ENCODE measurements at regions not wholly inside any gene's neighbourhood (a gene's known extent, or its start where the extent isn't known, plus 50 kb on each side); places are given as distances from the start of the nearest gene placed in this dataset.

GRCh38 chr14:80383223-80383622, 171.9 kb upstream of the DIO2 start:
- Histone ChIP-seq H3K27ac (no peak overlapping the region), H3K9me3 (no peaks in the 10 kb centered on the region), H3K4me1 (no peaks in the 10 kb centered on the region), H3K36me3 (no peaks in the 10 kb centered on the region), H3K4me3 (no peak overlapping the region), H3K27me3 (no peaks in the 10 kb centered on the region)
- DNase-seq: no peak
- 96 to 100% (median 100%) methylated on average over 1 of the region's 1 CpG for WGBS, 5 donors
- intact Hi-C loops (cut with DNase I; ENCODE audit: low total_unique reads): no loop called here
- TF ChIP-seq POLR2AphosphoS5 (IDR thresholded peaks at IDR 0.05): no peak
- no peak for TF ChIP-seq EP300 (IDR thresholded peaks at IDR 0.05)
- no peak for TF ChIP-seq CTCF (IDR thresholded peaks at IDR 0.05)
- no peak for TF ChIP-seq POLR2A (IDR thresholded peaks at IDR 0.05)

- TF ChIP-seq POLR2AphosphoS5 (IDR thresholded peaks at IDR 0.05): no peak
- TF ChIP-seq POLR2A (IDR thresholded peaks at IDR 0.05): no peak
- no peak overlapping the region for H3K27ac ChIP-seq
- H3K27me3 ChIP-seq: no peaks in the 10 kb centered on the region
- no peaks in the 10 kb centered on the region for H3K9me3 ChIP-seq
- no peak for DNase-seq
- no peaks in the 10 kb centered on the region for H3K36me3 ChIP-seq
- H3K4me3 ChIP-seq: no peak overlapping the region
- WGBS, 5 donors: 76 to 89% (median 86%) methylated on average over 5 of the region's 5 CpGs
- no peaks in the 10 kb centered on the region for H3K4me1 ChIP-seq
- intact Hi-C loops (cut with DNase I; ENCODE audit: low total_unique reads): no loop called here
These were observed 170.6 kb upstream of the DIO2 start for GRCh38 chr14:80381807-80382363.

GRCh38 chr14:80379035-80379434, 167.7 kb upstream of the DIO2 start:
- Histone ChIP-seq H3K27ac (no peak overlapping the region), H3K4me1 (no peaks in the 10 kb centered on the region), H3K36me3 (no peaks in the 10 kb centered on the region), H3K4me3 (no peak overlapping the region), H3K9me3 (no peaks in the 10 kb centered on the region), H3K27me3 (no peaks in the 10 kb centered on the region)
- 50 to 96% (median 88%) methylated on average over 1 of the region's 1 CpG for WGBS, 5 donors
- intact Hi-C loops (cut with DNase I; ENCODE audit: low total_unique reads): no loop called here
- TF ChIP-seq POLR2AphosphoS5 (IDR thresholded peaks at IDR 0.05) (no peak), POLR2A (IDR thresholded peaks at IDR 0.05) (no peak), EP300 (IDR thresholded peaks at IDR 0.05) (no peak), CTCF (IDR thresholded peaks at IDR 0.05) (no peak)
- no peak for DNase-seq

GRCh38 chr14:80378084-80378690, 166.9 kb upstream of the DIO2 start:
- no peak for TF ChIP-seq CTCF (IDR thresholded peaks at IDR 0.05)
- TF ChIP-seq POLR2AphosphoS5 (IDR thresholded peaks at IDR 0.05): no peak
- no peak for TF ChIP-seq EP300 (IDR thresholded peaks at IDR 0.05)
- no peak for TF ChIP-seq POLR2A (IDR thresholded peaks at IDR 0.05)
- DNase-seq: no peak
- 84 to 93% (median 90%) methylated on average over 9 of the region's 9 CpGs for WGBS, 5 donors
- Histone ChIP-seq H3K27ac (no peak overlapping the region), H3K4me3 (no peak overlapping the region), H3K4me1 (no peaks in the 10 kb centered on the region), H3K27me3 (no peaks in the 10 kb centered on the region), H3K36me3 (no peaks in the 10 kb centered on the region), H3K9me3 (no peaks in the 10 kb centered on the region)
- intact Hi-C loops (cut with DNase I; ENCODE audit: low total_unique reads): no loop called here

GRCh38 chr14:80364816-80365215, 153.5 kb upstream of the DIO2 start:
- H3K4me3 ChIP-seq: no peak overlapping the region
- TF ChIP-seq EP300 (IDR thresholded peaks at IDR 0.05): no peak
- no peak for TF ChIP-seq POLR2AphosphoS5 (IDR thresholded peaks at IDR 0.05)
- TF ChIP-seq POLR2A (IDR thresholded peaks at IDR 0.05): no peak
- no peak for TF ChIP-seq CTCF (IDR thresholded peaks at IDR 0.05)
- H3K27me3 ChIP-seq: no peaks in the 10 kb centered on the region
- intact Hi-C loops (cut with DNase I; ENCODE audit: low total_unique reads): no loop called here
- H3K9me3 ChIP-seq: no peaks in the 10 kb centered on the region
- H3K4me1 ChIP-seq: no peaks in the 10 kb centered on the region
- WGBS, 5 donors: 28 to 49% (median 40%) methylated on average over 2 of the region's 2 CpGs
- no peak overlapping the region for H3K27ac ChIP-seq
- DNase-seq: no peak
- no peaks in the 10 kb centered on the region for H3K36me3 ChIP-seq

Measured in stomach (tissue), 8 donors.